ENCODE measurements at regions not wholly inside any gene's neighbourhood (a gene's known extent, or its start where the extent isn't known, plus 50 kb on each side); places are given as distances from the start of the nearest gene placed in this dataset.
A peak's percentile ranks its signal among the peaks of the same experiment; 100 is the strongest.

DNA sequence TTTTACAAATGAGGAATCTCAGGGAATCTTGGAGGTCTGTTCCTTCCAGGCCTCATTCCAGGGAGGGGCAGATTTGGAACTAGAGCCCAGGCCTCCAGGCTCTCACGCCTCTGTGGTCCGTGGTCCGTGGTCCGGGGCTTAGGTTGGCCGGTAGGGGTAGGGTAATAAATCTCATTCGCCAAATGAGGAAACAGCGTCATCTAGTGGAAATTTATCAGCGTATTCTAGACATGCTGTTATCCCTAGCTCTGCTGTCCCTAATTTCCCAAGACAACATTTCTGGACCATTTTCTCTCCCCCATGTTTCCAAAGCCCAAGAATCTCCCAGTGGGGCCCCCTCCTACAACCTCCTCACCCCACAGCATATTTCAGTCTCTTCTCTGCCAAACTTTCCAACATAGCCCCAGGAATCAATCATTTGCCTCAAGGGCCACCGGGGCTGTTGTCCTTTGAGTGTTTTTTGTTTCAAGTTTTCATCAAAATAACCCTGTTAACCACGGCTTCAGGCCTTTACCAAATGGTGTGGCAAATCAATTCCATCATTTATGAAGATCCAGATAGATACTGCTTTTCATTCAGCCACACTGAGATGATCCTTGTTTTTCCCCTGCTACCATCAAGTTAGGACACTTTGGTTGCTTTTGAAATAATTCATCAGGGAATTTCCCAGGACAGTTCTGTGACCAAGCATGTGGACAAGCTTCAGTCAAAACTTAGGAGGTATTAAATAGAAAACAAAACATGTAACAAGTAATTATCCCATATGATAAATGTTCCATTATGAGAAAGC lies 126.8 kb downstream of the ALDH8A1 start:
- DNase-seq (ENCODE audit: low read depth in 1 of 2, low spot score in 2 of 2), result peak in 1 of 2 experiments; percentile 44
- Histone ChIP-seq H3K23me2 (ENCODE audit: low read depth, low read length) (no peaks in the 10 kb centered on the region), H4K5ac (ENCODE audit: insufficient read length, low read depth, low read length) (no peak overlapping the region), H2AFZ (ENCODE audit: low read length) (no peak overlapping the region), H3K36me3 (ENCODE audit: control insufficient read depth in 2 of 4, insufficient read depth in 4 of 4, low read length in 3 of 4) (no peaks in the 10 kb centered on the region), H3K79me2 (ENCODE audit: control insufficient read depth in 1 of 2, insufficient read depth in 2 of 2, low read length in 2 of 2) (no peaks in the 10 kb centered on the region), H2BK12ac (ENCODE audit: low read depth, low read length) (no peak overlapping the region), H3K27ac (ENCODE audit: low read depth, low read length) (no peak overlapping the region), H3K23ac (ENCODE audit: insufficient read length) (no peak overlapping the region), H2BK20ac (ENCODE audit: low read length) (no peak overlapping the region), H2AK5ac (ENCODE audit: low read depth, low read length) (no peak overlapping the region), H3K56ac (replicated peaks; ENCODE audit: insufficient read length, low read depth, low read length) (no peak overlapping the region), H2BK5ac (ENCODE audit: low read depth, low read length) (no peak overlapping the region), H3K14ac (ENCODE audit: insufficient read length) (no peak overlapping the region), H4K20me1 (replicated peaks in 1 of 2; ENCODE audit: control insufficient read depth in 1 of 2, insufficient read depth in 2 of 2, low read length in 2 of 2) (no peaks in the 10 kb centered on the region), H3K9ac (replicated peaks in 1 of 4; ENCODE audit: extremely low read depth in 1 of 4, low read depth in 3 of 4, low read length in 3 of 4) (no peak overlapping the region), H4K91ac (replicated peaks; ENCODE audit: insufficient read length, low read length) (no peak overlapping the region), H2BK120ac (replicated peaks; ENCODE audit: low read depth, low read length) (no peak overlapping the region), H3K4ac (replicated peaks; ENCODE audit: insufficient read length, low read depth, low read length) (no peak overlapping the region), H3K27me3 (replicated peaks in 1 of 4; ENCODE audit: control insufficient read depth in 3 of 4, extremely low read depth in 1 of 4, insufficient read depth in 3 of 4, low read length in 3 of 4) (no peaks in the 10 kb centered on the region), H2BK15ac (ENCODE audit: low read length) (no peak overlapping the region), H3K9me3 (ENCODE audit: insufficient read depth in 2 of 2, low read depth in 1 of 2, low read length in 1 of 2) (peaks cover 2 to 3% of the 10 kb centered on the region in 2 experiments; a peak in 1 of 4 replicates), H3K4me2 (ENCODE audit: insufficient read depth in 1 of 2, low read depth in 2 of 2, low read length in 2 of 2) (no peak overlapping the region), H3K4me1 (replicated peaks in 1 of 4; ENCODE audit: control insufficient read depth in 3 of 4, insufficient read depth in 4 of 4, low read length in 3 of 4) (no peaks in the 10 kb centered on the region), H3K79me1 (ENCODE audit: low read depth, low read length) (no peaks in the 10 kb centered on the region), H4K8ac (ENCODE audit: extremely low read depth, insufficient read depth, low read length) (no peak overlapping the region), H3K18ac (ENCODE audit: extremely low read depth, low read length) (no peak overlapping the region), H3K4me3 (ENCODE audit: extremely low read depth in 1 of 4, insufficient read depth in 2 of 4, low read depth in 3 of 4, low read length in 4 of 4) (no peak overlapping the region)
- ChIA-PET POLR2A (ENCODE audit: partially characterized antibody) (interaction anchor here (0.7 to 1.0 kb wide), 2 partner anchors 569 to 649 kb away, joined by 3 read pairs; no protein-coding TSS in a partner anchor), CTCF (ENCODE audit: partially characterized antibody) (interaction anchor here (0.6 to 3.8 kb wide), 39 partner anchors 9 to 720 kb away, joined by 3 to 25 read pairs (median 4); no protein-coding TSS in a partner anchor)
- WGBS, 2 experiments (ENCODE audit: extremely low coverage in 1 of 2, insufficient coverage in 1 of 2, insufficient read length in 1 of 2, insufficient replicate concordance in 2 of 2, low coverage in 1 of 2, low lambda C conversion rate in 2 of 2, missing lambda C conversion rate in 1 of 2), result 21% methylated on average over 10 of the region's 10 CpGs; no CpG with 5 or more reads in 1 of the 2 experiments
- peak; percentile 97 for FAIRE-seq
- TF ChIP-seq EP300 (IDR thresholded peaks at IDR 0.05; ENCODE audit: borderline replicate concordance in 1 of 2, low read depth in 2 of 2, low read length in 2 of 2), result no peak
- TF ChIP-seq EZH2 (IDR thresholded peaks at IDR 0.05; ENCODE audit: low read depth, low read length, severe bottlenecking), result no peak
- 0 out of 2 replicates have a peak, but pooled peaks have one; percentile 29 for TF ChIP-seq ATF3 (IDR thresholded peaks at IDR 0.05; ENCODE audit: insufficient read depth, low read depth, low read length)
- peak; percentile 26 to 99 (median 92) for TF ChIP-seq CTCF (IDR thresholded peaks at IDR 0.05; ENCODE audit: control extremely low read depth in 1 of 3, insufficient read depth in 1 of 3, low read depth in 1 of 3, low read length in 3 of 3)
- peak; percentile 14; the same call in 1 of the 2 replicates for TF ChIP-seq YY1 (IDR thresholded peaks at IDR 0.05; ENCODE audit: low read depth, low read length)
- no peak for TF ChIP-seq RFX5 (IDR thresholded peaks at IDR 0.05; ENCODE audit: borderline replicate concordance, low read depth, low read length)
- no peak for TF ChIP-seq MAFK (IDR thresholded peaks at IDR 0.05; ENCODE audit: low read depth, low read length)
- 0 out of 2 replicates have a peak, but pooled peaks have one; percentile 36 for TF ChIP-seq SP1 (IDR thresholded peaks at IDR 0.05; ENCODE audit: low read depth, low read length)
